Germinal center (tissue), 1 donor: ENCODE measurements at regions not wholly inside any gene's neighbourhood (a gene's known extent, or its start where the extent isn't known, plus 50 kb on each side); places are given as distances from the start of the nearest gene placed in this dataset.
"Not testable (repeated sequence)": the region's sequence is repeated elsewhere in the genome, so short reads cannot be mapped to it uniquely, and the experiment has no call there.

Experiments used
- DNase-seq: peaks from one replicate; pipeline ENCODE4 v3.0.0; 2012; ENCODE audit warnings: mixed read lengths, low spot score

- not testable (repeated sequence) for DNase-seq
These were observed 169.7 kb upstream of the KCTD7 start for GRCh38 chr7:66458991-66459390.

- not testable (repeated sequence) for DNase-seq
These were observed 168.8 kb upstream of the KCTD7 start for GRCh38 chr7:66459783-66460413.

DNA sequence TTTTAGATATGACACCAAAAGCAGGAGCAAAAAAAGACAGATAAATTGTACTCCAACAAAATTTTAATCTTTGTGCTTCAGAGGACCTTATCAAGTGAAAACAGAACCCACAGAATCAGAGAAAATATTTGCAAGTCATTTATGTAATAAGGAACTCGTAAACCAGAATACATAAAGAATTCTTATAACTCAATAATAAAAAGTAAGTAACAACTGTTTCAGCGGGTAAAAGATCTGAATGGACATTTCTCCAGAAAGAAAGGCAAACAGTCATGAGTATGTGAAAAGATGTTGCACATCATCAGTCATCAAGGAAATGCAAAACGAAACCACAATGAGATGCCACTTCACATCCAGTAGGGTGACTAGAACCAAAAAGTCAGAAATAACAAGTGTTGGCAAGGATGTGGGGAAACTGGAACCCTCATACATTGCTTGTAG is 167.7 kb upstream of the KCTD7 start:
- DNase-seq: no peak

DNA sequence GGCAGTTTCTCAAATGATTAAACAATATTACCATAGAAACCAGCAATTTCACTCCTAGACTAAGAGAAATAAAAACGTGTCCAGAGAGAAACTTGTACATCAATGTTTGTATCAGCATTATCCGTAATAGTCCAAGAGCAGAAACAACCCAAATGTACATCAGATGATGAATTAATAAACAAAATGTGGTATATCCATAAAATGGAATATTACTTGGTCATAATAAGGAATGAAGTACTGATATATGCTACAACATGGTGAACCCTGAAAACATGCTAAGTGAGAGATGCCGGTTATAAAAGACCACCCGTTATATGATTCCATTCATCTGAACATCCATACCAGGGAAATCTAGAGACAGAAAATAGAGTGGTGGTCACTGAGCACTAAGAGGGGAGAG is 167.3 kb upstream of the KCTD7 start:
- DNase-seq: not testable (repeated sequence)

DNA sequence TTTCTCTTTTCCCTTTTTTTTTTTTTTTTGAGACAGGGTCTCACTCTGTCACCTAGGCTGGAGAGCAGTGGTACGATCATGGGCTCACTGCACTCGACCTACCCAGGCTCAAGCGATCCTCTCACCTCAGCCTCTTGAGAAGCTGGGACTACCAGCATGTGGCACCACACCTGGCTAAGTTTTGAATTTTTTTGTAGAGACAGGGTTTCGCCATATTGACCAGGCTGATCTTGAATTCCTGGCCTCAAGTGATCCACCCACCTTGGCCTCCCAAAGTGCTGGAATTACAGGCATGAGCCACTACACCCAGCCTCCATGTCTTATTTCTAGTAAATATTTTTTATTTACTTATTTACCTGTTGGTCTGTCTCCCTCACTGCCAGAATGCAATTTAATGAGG is 165.8 kb upstream of the KCTD7 start:
- not testable (repeated sequence) for DNase-seq

- no peak for DNase-seq
These were observed 164.6 kb upstream of the KCTD7 start for GRCh38 chr7:66464059-66464458.

DNA sequence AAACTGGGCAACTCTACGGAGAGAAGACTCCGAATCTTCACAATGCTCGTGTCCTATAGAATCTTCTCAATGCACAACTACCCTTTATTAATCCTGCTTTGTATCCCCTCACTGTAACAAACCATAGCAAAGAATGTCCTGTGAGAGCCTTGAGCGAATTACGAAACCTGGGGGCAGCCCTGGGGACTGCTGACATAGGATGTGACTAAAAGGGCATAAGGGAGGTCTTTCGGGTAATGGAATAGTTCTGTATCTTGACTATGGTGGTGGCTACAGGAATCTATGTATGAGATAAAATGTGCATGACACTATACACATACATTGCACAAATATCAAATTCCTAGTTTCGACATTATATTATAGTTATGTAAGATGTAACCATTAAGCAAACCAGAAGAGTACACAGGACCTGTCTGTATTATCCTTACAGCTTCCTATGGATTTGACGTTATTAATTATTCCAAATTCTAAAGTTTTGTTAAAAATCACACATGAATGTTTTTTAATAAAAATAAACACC is 162.5 kb upstream of the KCTD7 start:
- DNase-seq: no peak

DNA sequence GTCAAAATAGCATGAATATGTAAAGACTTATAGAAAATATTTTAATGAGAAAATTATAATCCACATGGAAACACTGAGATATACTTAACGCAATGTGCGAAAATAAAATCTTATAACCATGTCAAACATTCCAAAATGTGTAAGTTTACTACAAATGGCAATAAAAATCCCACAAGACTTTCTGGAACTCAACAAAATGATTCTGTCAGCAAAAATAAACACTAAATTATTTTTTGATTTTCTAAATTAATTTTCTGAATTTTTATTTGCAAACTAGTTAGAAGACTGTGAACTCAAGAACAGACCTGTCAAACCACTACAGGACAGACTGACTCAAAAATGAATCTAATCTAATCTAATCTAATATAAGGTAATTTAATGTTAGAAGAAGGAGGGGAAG is 160.8 kb upstream of the KCTD7 start:
- DNase-seq: no peak

DNA sequence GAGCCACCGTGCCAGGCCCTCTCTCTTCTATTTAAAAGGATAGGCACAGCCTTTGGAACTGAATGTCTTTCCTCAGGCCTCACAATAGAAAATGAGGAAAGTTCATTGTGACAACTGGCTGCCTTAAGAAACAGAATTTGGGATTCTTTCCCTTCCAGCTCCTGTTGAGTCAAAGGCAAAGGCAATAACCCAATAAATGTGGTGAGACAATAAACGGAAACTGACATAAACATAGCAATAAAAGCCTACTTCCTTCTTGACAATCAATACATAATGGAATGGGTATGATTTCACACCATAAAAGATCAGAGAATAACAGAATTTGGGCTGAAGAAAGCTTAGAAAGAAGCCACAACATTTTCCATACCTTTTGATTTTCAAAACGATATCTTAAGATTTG is 155.6 kb upstream of the KCTD7 start:
- not testable (repeated sequence) for DNase-seq

GRCh38 chr7:66474441-66474840 is 154.2 kb upstream of the KCTD7 start:
- DNase-seq: no peak

DNA sequence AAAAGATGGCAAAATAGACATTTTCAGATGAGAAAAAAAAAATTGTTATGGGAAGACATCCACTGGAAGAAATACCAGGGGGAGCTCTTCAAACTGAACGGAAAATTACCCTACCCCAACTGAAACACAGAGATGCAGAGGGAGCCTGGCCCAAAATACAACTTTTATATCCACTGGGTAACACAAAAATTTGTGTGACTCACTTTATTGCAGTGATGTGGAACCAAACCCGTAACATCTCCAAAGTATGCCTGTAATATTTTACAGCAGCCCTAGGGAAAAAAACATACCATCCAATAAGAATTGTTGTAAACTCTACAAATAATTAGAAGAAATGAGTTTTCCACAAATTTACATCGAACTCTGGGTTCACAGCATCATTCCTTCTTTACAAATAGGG is 152.6 kb upstream of the KCTD7 start:
- DNase-seq: not testable (repeated sequence)

DNA sequence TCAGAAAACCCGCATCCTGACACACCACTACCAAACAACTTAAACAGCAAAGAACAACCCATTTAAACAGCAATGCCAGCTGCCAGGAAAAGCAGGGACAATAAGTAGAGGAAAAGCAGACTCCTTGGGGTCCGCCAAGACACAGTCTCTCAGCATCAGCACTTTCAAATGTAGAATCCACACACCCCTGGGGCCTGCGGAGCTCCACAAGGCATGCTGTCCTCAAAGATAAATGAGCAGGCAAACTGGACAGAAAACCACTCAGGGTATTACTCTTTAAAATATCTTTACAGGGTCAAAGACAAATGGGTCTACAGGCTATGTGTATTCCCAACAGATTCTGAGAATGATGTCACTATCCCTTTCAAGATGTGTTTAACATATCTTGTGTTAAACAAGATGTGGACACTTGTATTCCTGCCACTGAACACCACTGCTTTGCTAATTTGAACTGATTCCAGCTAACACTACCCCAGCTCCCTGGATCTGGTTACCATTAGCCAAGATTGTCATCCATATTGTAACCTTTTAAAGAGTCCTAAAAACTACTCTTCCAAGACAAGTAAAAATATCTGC is 150.8 kb upstream of the KCTD7 start:
- DNase-seq: not testable (repeated sequence)

- not testable (repeated sequence) for DNase-seq
These were observed 147.5 kb upstream of the KCTD7 start for GRCh38 chr7:66481229-66481628.

GRCh38 chr7:66489065-66489464 is 139.6 kb upstream of the KCTD7 start:
- DNase-seq: not testable (repeated sequence)

DNA sequence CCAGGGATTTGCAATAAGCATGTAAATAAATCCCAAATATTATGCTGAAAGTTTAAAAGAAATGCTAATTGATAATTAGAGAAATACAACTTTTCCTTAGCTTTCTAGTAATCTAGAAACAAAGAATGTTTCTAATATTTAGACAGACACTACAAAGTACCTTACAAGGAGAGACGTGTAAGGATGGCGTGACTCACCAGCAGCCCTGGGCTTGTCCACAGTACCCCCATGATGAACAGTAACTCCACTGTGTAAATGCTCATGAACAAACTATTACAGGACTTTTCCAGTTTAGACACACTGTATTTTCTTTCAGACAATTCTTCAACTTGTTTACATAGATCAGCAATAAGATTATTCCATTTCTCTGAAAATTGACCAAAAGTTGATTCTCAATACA is 138.9 kb upstream of the KCTD7 start:
- not testable (repeated sequence) for DNase-seq

GRCh38 chr7:66490979-66491378 is 137.7 kb upstream of the KCTD7 start:
- DNase-seq: not testable (repeated sequence)

GRCh38 chr7:66492405-66492804 is 136.3 kb upstream of the KCTD7 start:
- DNase-seq: not testable (repeated sequence)

GRCh38 chr7:66493235-66494205 is 135.2 kb upstream of the KCTD7 start:
- DNase-seq: peak; percentile 98

- no peak for DNase-seq
These were observed 131.3 kb upstream of the KCTD7 start for GRCh38 chr7:66497346-66497745.

- DNase-seq: no peak
These were observed 128.6 kb upstream of the KCTD7 start for GRCh38 chr7:66500087-66500486.

GRCh38 chr7:66502230-66503035 is 126.2 kb upstream of the KCTD7 start:
- DNase-seq: no peak

DNA sequence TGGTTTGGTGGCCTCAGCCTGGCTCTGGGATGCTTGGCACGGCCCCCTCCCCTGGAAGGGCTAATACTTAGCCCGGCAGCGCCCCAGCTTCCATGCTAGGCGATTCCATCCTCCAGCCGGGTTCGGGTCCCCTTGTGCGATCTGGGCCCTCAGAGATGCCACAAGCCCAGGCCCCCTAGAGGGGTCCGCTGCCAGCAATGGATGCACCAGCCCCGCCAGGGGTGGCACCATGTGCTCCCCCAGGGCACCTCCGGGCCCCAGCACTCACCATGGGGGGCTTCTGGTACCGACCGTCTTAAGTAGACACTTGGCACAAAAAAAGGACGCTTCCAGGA is 125.7 kb upstream of the KCTD7 start:
- no peak for DNase-seq
